Astrocyte (in vitro differentiated cells and primary cell): ENCODE measurements at regions not wholly inside any gene's neighbourhood (a gene's known extent, or its start where the extent isn't known, plus 50 kb on each side); places are given as distances from the start of the nearest gene placed in this dataset.

Experiments used
- DNase-seq: peaks from one replicate; pipeline ENCODE4 v3.0.0-alpha.2; 2010; ENCODE audit warnings: low read depth
- FAIRE-seq: peaks from 2 replicates; lab custom pipeline; 2011; peaks lifted over from hg19 to GRCh38; lab: Jason Lieb, UNC
- H2AFZ ChIP-seq: 2 replicates; pipeline ENCODE4 v1.6.0; 2012; ENCODE audit warnings: low read depth, low read length, inconsistent platforms
- H3K27ac ChIP-seq: 2 replicates; pipeline ENCODE4 v1.5.1; 2011; ENCODE audit warnings: low read depth, low read length, inconsistent platforms
- H3K27me3 ChIP-seq: 2 replicates; pipeline ENCODE4 v1.6.0; 2011; ENCODE audit warnings: low read length, inconsistent platforms; ENCODE audit not compliant: insufficient read depth
- H3K36me3 ChIP-seq: 2 replicates; pipeline ENCODE4 v1.5.1; 2011; ENCODE audit warnings: low read length, inconsistent platforms; ENCODE audit not compliant: insufficient read depth
- H3K4me1 ChIP-seq: 2 replicates; pipeline ENCODE4 v1.5.1; 2011; ENCODE audit warnings: low read length, inconsistent platforms; ENCODE audit not compliant: insufficient read depth
- H3K4me2 ChIP-seq: 2 replicates; pipeline ENCODE4 v1.6.0; 2012; ENCODE audit warnings: low read length, inconsistent platforms
- H3K4me3 ChIP-seq: 2 replicates; pipeline ENCODE4 v1.5.1; 2011; ENCODE audit warnings: low read depth, mild to moderate bottlenecking, low read length, inconsistent platforms; ENCODE audit not compliant: insufficient read depth
- H3K79me2 ChIP-seq: 2 replicates; pipeline ENCODE4 v1.6.0; 2012; ENCODE audit warnings: mild to moderate bottlenecking, low read length, inconsistent platforms; ENCODE audit not compliant: insufficient read depth
- H3K9ac ChIP-seq: 2 replicates; pipeline ENCODE4 v1.6.0; 2012; ENCODE audit warnings: mild to moderate bottlenecking, low read length, inconsistent platforms
- H3K9me3 ChIP-seq: 2 replicates; pipeline ENCODE4 v1.5.1; 2012; ENCODE audit warnings: low read depth, mild to moderate bottlenecking, low read length, inconsistent platforms; ENCODE audit not compliant: insufficient read depth
- H4K20me1 ChIP-seq: 2 replicates; pipeline ENCODE4 v1.6.0; 2012; ENCODE audit warnings: low read length, inconsistent platforms; ENCODE audit not compliant: insufficient read depth
- H3K27ac Mint-ChIP-seq: one replicate; pipeline ENCODE4 v1.8.0; 2021; ENCODE audit warnings: mild to moderate bottlenecking, mixed read lengths; ENCODE audit not compliant: unreplicated experiment
- H3K27me3 Mint-ChIP-seq: one replicate; pipeline ENCODE4 v1.8.0; 2021; ENCODE audit warnings: low read depth, mixed read lengths; ENCODE audit not compliant: unreplicated experiment
- H3K36me3 Mint-ChIP-seq: one replicate; pipeline ENCODE4 v1.8.0; 2021; ENCODE audit warnings: low read depth, mixed read lengths; ENCODE audit not compliant: unreplicated experiment
- H3K4me1 Mint-ChIP-seq: one replicate; pipeline ENCODE4 v1.8.0; 2021; ENCODE audit warnings: low read depth, mixed read lengths; ENCODE audit not compliant: unreplicated experiment
- H3K4me3 Mint-ChIP-seq: one replicate; pipeline ENCODE4 v1.8.0; 2021; ENCODE audit warnings: mild to moderate bottlenecking, moderate library complexity, mixed read lengths; ENCODE audit not compliant: unreplicated experiment
- H3K9me3 Mint-ChIP-seq: one replicate; pipeline ENCODE4 v1.8.0; 2021; ENCODE audit warnings: mild to moderate bottlenecking, mixed read lengths; ENCODE audit not compliant: unreplicated experiment
- EZH2 ChIP-seq: IDR thresholded peaks from 2 replicates; pipeline ENCODE4 v1.6.1; 2012; ENCODE audit warnings: mild to moderate bottlenecking, low read length, inconsistent platforms; ENCODE audit not compliant: insufficient read depth
- TF ChIP-seq, protein P1 (sequence below): IDR thresholded peaks from 2 replicates; pipeline ENCODE4 v1.5.1; 2011; ENCODE audit warnings: low read depth, mild to moderate bottlenecking, inconsistent platforms, low read length, moderate library complexity; ENCODE audit not compliant: insufficient read depth

DNA sequence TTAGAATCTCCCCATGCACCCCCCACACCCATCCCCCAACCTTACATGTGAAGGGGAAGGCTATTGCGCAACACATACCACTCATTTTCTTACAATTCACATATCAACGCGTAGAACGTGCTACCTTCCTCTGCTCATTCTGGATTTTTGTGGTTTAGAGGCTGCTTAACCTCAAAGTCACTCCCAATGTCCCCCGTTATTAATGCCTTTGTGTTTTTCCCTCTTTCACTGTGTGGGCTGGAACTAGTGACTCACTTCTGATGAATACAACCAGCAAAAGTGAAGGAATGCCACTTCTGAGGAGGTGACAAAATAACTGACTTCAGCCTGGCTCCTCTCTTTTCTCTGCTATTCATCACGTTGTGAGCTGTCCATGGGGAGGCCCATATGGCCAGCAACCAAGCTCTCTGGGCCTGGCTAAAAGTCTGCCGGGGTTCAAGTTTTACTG is 342.5 kb upstream of the NXPH2 start:
- H3K27ac ChIP-seq = peak overlapping the region; percentile 13
- H3K27ac Mint-ChIP-seq = peak overlapping the region; percentile 66
- peaks cover 28% of the 10 kb centered on the region for H3K4me1 Mint-ChIP-seq
- no peaks in the 10 kb centered on the region for H3K27me3 ChIP-seq
- DNase-seq (peak; percentile 92), FAIRE-seq (no peak)
- H3K9me3 ChIP-seq = no peaks in the 10 kb centered on the region
- no peaks in the 10 kb centered on the region for H3K36me3 ChIP-seq
- no peaks in the 10 kb centered on the region for H3K9me3 Mint-ChIP-seq
- peaks cover 4% of the 10 kb centered on the region for H3K4me1 ChIP-seq
- no peak overlapping the region for H3K4me3 Mint-ChIP-seq
- no peak overlapping the region for H3K4me3 ChIP-seq
- no peak overlapping the region for H2AFZ ChIP-seq
- no peaks in the 10 kb centered on the region for H3K27me3 Mint-ChIP-seq
- TF ChIP-seq, protein P1, sequence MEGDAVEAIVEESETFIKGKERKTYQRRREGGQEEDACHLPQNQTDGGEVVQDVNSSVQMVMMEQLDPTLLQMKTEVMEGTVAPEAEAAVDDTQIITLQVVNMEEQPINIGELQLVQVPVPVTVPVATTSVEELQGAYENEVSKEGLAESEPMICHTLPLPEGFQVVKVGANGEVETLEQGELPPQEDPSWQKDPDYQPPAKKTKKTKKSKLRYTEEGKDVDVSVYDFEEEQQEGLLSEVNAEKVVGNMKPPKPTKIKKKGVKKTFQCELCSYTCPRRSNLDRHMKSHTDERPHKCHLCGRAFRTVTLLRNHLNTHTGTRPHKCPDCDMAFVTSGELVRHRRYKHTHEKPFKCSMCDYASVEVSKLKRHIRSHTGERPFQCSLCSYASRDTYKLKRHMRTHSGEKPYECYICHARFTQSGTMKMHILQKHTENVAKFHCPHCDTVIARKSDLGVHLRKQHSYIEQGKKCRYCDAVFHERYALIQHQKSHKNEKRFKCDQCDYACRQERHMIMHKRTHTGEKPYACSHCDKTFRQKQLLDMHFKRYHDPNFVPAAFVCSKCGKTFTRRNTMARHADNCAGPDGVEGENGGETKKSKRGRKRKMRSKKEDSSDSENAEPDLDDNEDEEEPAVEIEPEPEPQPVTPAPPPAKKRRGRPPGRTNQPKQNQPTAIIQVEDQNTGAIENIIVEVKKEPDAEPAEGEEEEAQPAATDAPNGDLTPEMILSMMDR = no peak
- TF ChIP-seq EZH2 = no peak
- no peaks in the 10 kb centered on the region for H4K20me1 ChIP-seq
- H3K4me2 ChIP-seq = peak overlapping the region; percentile 43
- H3K9ac ChIP-seq = no peak overlapping the region
- H3K36me3 Mint-ChIP-seq = no peaks in the 10 kb centered on the region
- no peaks in the 10 kb centered on the region for H3K79me2 ChIP-seq

DNA sequence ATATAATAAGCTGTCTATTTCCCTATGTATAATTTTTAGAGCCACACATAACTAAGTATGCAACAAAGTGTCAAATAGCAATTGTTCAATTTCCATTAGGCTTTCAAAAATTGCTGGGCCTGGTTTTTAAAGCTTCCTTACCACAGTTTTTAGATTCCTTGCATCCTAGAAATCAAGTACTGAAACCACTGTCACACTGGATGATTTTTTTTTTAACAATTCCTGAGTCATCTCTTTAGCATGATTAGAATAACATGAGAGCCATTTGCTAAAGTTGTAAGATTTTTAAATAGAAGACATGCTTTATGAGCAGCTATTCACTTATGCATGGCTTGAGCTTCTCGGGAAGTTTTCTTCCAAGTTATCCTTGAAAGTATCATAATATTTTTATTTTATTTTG is 319.5 kb upstream of the NXPH2 start:
- peaks cover 6% of the 10 kb centered on the region for H3K4me1 Mint-ChIP-seq
- no peaks in the 10 kb centered on the region for H3K4me1 ChIP-seq
- no peaks in the 10 kb centered on the region for H4K20me1 ChIP-seq
- no peak for FAIRE-seq
- H2AFZ ChIP-seq = no peak overlapping the region
- peaks cover 2% of the 10 kb centered on the region for H3K9me3 Mint-ChIP-seq
- TF ChIP-seq, protein P1 = no peak
- TF ChIP-seq EZH2 = no peak
- no peak overlapping the region for H3K4me2 ChIP-seq
- no peak overlapping the region for H3K27ac ChIP-seq
- no peaks in the 10 kb centered on the region for H3K36me3 Mint-ChIP-seq
- H3K27me3 ChIP-seq = no peaks in the 10 kb centered on the region
- peak; percentile 25 for DNase-seq
- H3K27me3 Mint-ChIP-seq = no peaks in the 10 kb centered on the region
- H3K9ac ChIP-seq = no peak overlapping the region
- peak overlapping the region; percentile 67 for H3K27ac Mint-ChIP-seq
- H3K4me3 ChIP-seq = no peak overlapping the region
- no peaks in the 10 kb centered on the region for H3K79me2 ChIP-seq
- no peak overlapping the region for H3K4me3 Mint-ChIP-seq
- H3K36me3 ChIP-seq = no peaks in the 10 kb centered on the region
- H3K9me3 ChIP-seq = no peaks in the 10 kb centered on the region

DNA sequence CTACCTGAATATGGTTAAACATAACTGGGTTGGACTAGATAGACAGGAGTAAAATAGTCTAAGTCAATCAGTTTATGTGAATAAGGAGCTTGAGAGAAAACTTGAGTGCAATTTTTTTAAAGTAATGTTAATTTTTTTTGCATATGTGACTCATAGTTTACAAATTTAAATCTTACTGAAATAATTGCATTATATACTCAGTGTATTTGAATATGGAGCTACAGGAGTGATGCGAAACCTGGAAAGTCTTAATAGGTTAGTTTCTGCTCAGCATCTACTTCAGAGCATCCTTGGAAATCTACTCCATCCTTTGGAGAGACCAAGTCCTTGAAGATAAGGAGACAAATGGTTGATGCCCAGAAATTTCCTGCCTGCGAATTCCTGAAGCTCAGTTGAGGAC is 318.8 kb upstream of the NXPH2 start:
- no peaks in the 10 kb centered on the region for H4K20me1 ChIP-seq
- no peaks in the 10 kb centered on the region for H3K36me3 Mint-ChIP-seq

More for the DNA sequence above, 318.8 kb upstream of the NXPH2 start:
- DNase-seq (no peak), FAIRE-seq (no peak)
- no peaks in the 10 kb centered on the region for H3K9me3 ChIP-seq
- TF ChIP-seq, protein P1 = no peak
- no peak for TF ChIP-seq EZH2
- no peak overlapping the region for H3K9ac ChIP-seq
- no peak overlapping the region for H3K4me3 ChIP-seq
- peaks cover 6% of the 10 kb centered on the region for H3K4me1 Mint-ChIP-seq
- no peak overlapping the region for H3K4me2 ChIP-seq
- no peaks in the 10 kb centered on the region for H3K79me2 ChIP-seq
- no peaks in the 10 kb centered on the region for H3K27me3 ChIP-seq
- no peak overlapping the region for H2AFZ ChIP-seq
- H3K4me1 ChIP-seq = no peaks in the 10 kb centered on the region
- H3K36me3 ChIP-seq = no peaks in the 10 kb centered on the region
- no peak overlapping the region for H3K27ac Mint-ChIP-seq
- H3K27ac ChIP-seq = no peak overlapping the region
- H3K27me3 Mint-ChIP-seq = no peaks in the 10 kb centered on the region
- no peak overlapping the region for H3K4me3 Mint-ChIP-seq
- H3K9me3 Mint-ChIP-seq = no peaks in the 10 kb centered on the region
